ENCODE measurements at regions not wholly inside any gene's neighbourhood (a gene's known extent, or its start where the extent isn't known, plus 50 kb on each side); places are given as distances from the start of the nearest gene placed in this dataset.
"Not testable (repeated sequence)": the region's sequence is repeated elsewhere in the genome, so short reads cannot be mapped to it uniquely, and the experiment has no call there.

GRCh38 chr14:28308734-28309133, 457.9 kb upstream of the FOXG1 start:
- TF ChIP-seq, protein P1, sequence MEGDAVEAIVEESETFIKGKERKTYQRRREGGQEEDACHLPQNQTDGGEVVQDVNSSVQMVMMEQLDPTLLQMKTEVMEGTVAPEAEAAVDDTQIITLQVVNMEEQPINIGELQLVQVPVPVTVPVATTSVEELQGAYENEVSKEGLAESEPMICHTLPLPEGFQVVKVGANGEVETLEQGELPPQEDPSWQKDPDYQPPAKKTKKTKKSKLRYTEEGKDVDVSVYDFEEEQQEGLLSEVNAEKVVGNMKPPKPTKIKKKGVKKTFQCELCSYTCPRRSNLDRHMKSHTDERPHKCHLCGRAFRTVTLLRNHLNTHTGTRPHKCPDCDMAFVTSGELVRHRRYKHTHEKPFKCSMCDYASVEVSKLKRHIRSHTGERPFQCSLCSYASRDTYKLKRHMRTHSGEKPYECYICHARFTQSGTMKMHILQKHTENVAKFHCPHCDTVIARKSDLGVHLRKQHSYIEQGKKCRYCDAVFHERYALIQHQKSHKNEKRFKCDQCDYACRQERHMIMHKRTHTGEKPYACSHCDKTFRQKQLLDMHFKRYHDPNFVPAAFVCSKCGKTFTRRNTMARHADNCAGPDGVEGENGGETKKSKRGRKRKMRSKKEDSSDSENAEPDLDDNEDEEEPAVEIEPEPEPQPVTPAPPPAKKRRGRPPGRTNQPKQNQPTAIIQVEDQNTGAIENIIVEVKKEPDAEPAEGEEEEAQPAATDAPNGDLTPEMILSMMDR (conservative IDR thresholded peaks at IDR 0.05; ENCODE audit: low read depth, low read length), result no peak
- no peak for DNase-seq (ENCODE audit: low read depth)
- no peak overlapping the region for H3K4me3 ChIP-seq (ENCODE audit: low read length)

DNA sequence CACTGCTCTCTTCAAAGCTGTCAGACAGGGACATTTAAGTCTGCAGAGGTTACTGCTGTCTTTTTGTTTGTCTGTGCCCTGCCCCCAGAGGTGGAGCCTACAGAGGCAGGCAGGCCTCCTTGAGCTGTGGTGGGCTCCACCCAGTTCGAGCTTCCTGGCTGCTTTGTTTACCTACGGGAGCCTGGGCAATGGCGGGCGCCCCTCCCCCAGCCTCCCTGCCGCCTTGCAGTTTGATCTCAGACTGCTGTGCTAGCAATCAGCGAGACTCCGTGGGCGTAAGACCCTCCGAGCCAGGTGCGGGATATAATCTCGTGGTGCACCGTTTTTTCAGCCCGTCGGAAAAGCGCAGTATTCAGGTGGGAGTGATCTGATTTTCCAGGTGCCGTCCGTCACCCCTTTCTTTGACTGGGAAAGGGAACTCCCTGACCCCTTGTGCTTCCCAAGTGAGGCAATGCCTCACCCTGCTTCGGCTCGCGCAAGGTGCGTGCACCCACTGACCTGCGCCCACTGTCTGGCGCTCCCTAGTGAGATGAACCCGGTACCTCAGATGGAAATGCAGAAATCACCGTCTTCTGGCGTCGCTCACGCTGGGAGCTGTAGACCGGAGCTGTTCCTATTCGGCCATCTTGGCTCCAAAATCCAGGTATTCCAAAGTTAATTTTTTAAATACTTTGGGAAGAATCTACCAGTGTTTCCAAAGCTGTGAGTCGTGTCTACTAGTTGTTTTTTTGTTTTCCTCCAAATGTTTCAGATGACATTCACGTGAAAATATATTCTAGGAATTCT, 448.5 kb upstream of the FOXG1 start:
- not testable (repeated sequence) for H3K4me3 ChIP-seq (ENCODE audit: low read length); DNase-seq (ENCODE audit: low read depth)

GRCh38 chr14:28321475-28322244, 444.9 kb upstream of the FOXG1 start:
- no peak for DNase-seq (ENCODE audit: low read depth)
- TF ChIP-seq, protein P1 (conservative IDR thresholded peaks at IDR 0.05; ENCODE audit: low read depth, low read length), result no peak
- no peak overlapping the region for H3K4me3 ChIP-seq (ENCODE audit: low read length)

GRCh38 chr14:28323366-28323765, 443.2 kb upstream of the FOXG1 start:
- TF ChIP-seq, protein P1 (conservative IDR thresholded peaks at IDR 0.05; ENCODE audit: low read depth, low read length), result no peak
- DNase-seq (ENCODE audit: low read depth), result no peak
- H3K4me3 ChIP-seq (ENCODE audit: low read length), result no peak overlapping the region

GRCh38 chr14:28323951-28324741, 442.4 kb upstream of the FOXG1 start:
- TF ChIP-seq, protein P1 (conservative IDR thresholded peaks at IDR 0.05; ENCODE audit: low read depth, low read length), result no peak
- DNase-seq (ENCODE audit: low read depth), result no peak
- no peak overlapping the region for H3K4me3 ChIP-seq (ENCODE audit: low read length)

DNA sequence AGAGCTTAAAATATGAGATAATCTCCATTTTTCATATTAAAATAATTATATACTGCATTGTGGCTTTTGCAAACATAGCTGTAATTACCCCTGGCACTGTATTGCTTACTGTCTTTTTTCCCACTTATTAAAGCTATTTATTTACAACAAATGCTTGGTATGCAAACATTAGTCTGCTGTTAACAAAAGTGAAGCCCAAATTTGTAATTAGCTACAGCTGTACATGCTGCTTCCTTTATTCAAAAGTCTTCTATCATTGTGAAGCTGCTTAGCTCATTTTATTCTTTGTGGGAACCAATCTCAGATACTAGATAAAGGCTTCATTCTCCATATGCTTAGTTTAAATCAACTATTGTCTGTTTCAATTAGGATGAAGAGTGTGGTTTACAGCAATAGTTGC, 425.8 kb upstream of the FOXG1 start:
- TF ChIP-seq, protein P1 (conservative IDR thresholded peaks at IDR 0.05; ENCODE audit: low read depth, low read length), result no peak
- no peak overlapping the region for H3K4me3 ChIP-seq (ENCODE audit: low read length)
- no peak for DNase-seq (ENCODE audit: low read depth)

DNA sequence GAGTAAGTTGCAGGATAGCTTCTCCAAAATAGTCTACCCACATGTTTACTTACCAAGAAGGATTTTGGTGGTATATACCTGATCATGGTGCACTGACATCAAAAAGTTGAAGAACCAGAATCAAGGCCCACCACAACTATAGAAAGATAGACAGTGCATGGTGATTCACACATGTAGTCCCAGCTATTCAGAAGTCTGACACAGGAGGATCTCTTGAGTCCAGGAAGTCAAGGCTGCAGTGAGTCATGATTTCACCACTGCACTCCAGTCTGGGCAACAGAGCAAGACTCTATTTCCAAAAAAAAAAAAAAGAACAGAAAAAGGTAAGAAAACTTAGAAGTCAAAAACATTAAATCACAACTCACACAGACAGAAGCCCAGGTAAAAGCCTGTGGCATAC, 422.2 kb upstream of the FOXG1 start:
- no peak overlapping the region for H3K4me3 ChIP-seq (ENCODE audit: low read length)
- DNase-seq (ENCODE audit: low read depth), result no peak
- TF ChIP-seq, protein P1 (conservative IDR thresholded peaks at IDR 0.05; ENCODE audit: low read depth, low read length), result no peak
